OCI-LY7 (cell line): ENCODE measurements at regions not wholly inside any gene's neighbourhood (a gene's known extent, or its start where the extent isn't known, plus 50 kb on each side); places are given as distances from the start of the nearest gene placed in this dataset.

ENCODE experiments used
- EZH2phosphoT487 ChIP-seq: fragments of 200-600 bp; sonication (generic); IDR thresholded peaks from 2 replicates; pipeline ENCODE4 v1.6.1; 2018; ENCODE audit warnings: low read depth, borderline replicate concordance, mild to moderate bottlenecking, mixed run types, antibody characterized with exemption, low read length, moderate library complexity, mixed read lengths
- TF ChIP-seq, protein P1 (sequence below): fragments of 200-600 bp; sonication (generic); conservative IDR thresholded peaks from 2 replicates; pipeline ENCODE4 v1.5.1; 2014; ENCODE audit warnings: mild to moderate bottlenecking, antibody characterized with exemption, low read length, moderate library complexity, mixed read lengths

DNA sequence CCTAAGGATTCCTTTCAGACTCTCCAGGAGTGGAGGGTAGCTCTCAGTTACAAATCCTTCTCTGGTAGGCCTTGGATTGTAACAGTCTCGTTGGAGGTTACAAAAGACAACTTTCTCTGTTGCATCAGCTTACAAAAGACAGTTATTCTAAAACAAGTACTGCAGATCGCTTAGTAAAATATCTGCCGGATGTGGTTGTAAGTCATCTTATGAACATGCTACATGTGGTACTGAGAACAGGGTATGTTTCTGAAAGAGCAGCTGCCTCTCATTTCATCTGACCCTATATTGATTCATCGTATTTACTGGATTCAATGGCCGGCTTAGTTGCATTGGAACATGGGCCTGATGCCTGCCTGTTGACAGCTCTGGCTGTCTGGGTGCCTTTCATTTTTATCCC lies 157.4 kb downstream of the PTCSC3 start:
- TF ChIP-seq, protein P1, sequence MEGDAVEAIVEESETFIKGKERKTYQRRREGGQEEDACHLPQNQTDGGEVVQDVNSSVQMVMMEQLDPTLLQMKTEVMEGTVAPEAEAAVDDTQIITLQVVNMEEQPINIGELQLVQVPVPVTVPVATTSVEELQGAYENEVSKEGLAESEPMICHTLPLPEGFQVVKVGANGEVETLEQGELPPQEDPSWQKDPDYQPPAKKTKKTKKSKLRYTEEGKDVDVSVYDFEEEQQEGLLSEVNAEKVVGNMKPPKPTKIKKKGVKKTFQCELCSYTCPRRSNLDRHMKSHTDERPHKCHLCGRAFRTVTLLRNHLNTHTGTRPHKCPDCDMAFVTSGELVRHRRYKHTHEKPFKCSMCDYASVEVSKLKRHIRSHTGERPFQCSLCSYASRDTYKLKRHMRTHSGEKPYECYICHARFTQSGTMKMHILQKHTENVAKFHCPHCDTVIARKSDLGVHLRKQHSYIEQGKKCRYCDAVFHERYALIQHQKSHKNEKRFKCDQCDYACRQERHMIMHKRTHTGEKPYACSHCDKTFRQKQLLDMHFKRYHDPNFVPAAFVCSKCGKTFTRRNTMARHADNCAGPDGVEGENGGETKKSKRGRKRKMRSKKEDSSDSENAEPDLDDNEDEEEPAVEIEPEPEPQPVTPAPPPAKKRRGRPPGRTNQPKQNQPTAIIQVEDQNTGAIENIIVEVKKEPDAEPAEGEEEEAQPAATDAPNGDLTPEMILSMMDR: no peak
- no peak for TF ChIP-seq EZH2phosphoT487
